GM21390 (cell line): ENCODE measurements at regions not wholly inside any gene's neighbourhood (a gene's known extent, or its start where the extent isn't known, plus 50 kb on each side); places are given as distances from the start of the nearest gene placed in this dataset.
A peak's percentile ranks its signal among the peaks of the same experiment; 100 is the strongest.

Source experiments
- ATAC-seq: cut with Tn5 transposase; IDR thresholded peaks from one replicate; pipeline ENCODE4 v1.9.1; 2021; ENCODE audit not compliant: unreplicated experiment

GRCh38 chr2:168338803-168339437 is 91.5 kb upstream of the STK39 start:
- no peak for ATAC-seq

- no peak for ATAC-seq
Observed at GRCh38 chr2:168340931-168341330, 93.5 kb upstream of the STK39 start.

GRCh38 chr2:168343586-168343985 is 96.2 kb upstream of the STK39 start:
- ATAC-seq, result no peak

- no peak for ATAC-seq
Observed at GRCh38 chr2:168344706-168345105, 97.3 kb upstream of the STK39 start.

GRCh38 chr2:168345601-168346000 is 98.2 kb upstream of the STK39 start:
- ATAC-seq, result no peak

GRCh38 chr2:168346725-168347477 is 99.5 kb upstream of the STK39 start:
- ATAC-seq, result peak; percentile 73

- ATAC-seq, result peak; percentile 53
Observed at GRCh38 chr2:168348076-168348475, 100.7 kb upstream of the STK39 start.

GRCh38 chr2:168350380-168350779 is 103.0 kb upstream of the STK39 start:
- no peak for ATAC-seq

- no peak for ATAC-seq
Observed at GRCh38 chr2:168353251-168353650, 102.8 kb upstream of the CERS6 start.

GRCh38 chr2:168354499-168354898 is 101.6 kb upstream of the CERS6 start:
- no peak for ATAC-seq

GRCh38 chr2:168355121-168355520 is 101.0 kb upstream of the CERS6 start:
- ATAC-seq, result no peak

- no peak for ATAC-seq
Observed at GRCh38 chr2:168355779-168356476, 100.1 kb upstream of the CERS6 start.

- no peak for ATAC-seq
Observed at GRCh38 chr2:168356477-168356835, 99.6 kb upstream of the CERS6 start.

- peak; percentile 72 for ATAC-seq
Observed at GRCh38 chr2:168357797-168358472, 98.1 kb upstream of the CERS6 start.

GRCh38 chr2:168359082-168359481 is 97.0 kb upstream of the CERS6 start:
- ATAC-seq, result no peak

- ATAC-seq, result no peak
Observed at GRCh38 chr2:168363347-168364092, 92.6 kb upstream of the CERS6 start.

GRCh38 chr2:168365094-168365621 is 90.9 kb upstream of the CERS6 start:
- no peak for ATAC-seq

- ATAC-seq, result no peak
Observed at GRCh38 chr2:168369031-168369430, 87.0 kb upstream of the CERS6 start.

- ATAC-seq, result peak; percentile 97
Observed at GRCh38 chr2:168371273-168372019, 84.6 kb upstream of the CERS6 start.

GRCh38 chr2:168373468-168373867 is 82.6 kb upstream of the CERS6 start:
- no peak for ATAC-seq
